Ovary (tissue), 7 donors: ENCODE measurements at regions not wholly inside any gene's neighbourhood (a gene's known extent, or its start where the extent isn't known, plus 50 kb on each side); places are given as distances from the start of the nearest gene placed in this dataset.
"Not testable (repeated sequence)": the region's sequence is repeated elsewhere in the genome, so short reads cannot be mapped to it uniquely, and the experiment has no call there.

ENCODE experiments used
- DNase-seq, 5 donors: peaks; one replicate each; pipeline ENCODE4 v3.0.0-alpha.2; 2019 to 2020
- H3K27ac ChIP-seq, 2 donors: fragments of 200-600 bp; one replicate each; pipeline versions ENCODE4 v1.5.1 to v1.8.0; 2019 to 2022
- H3K27me3 ChIP-seq: fragments of 200-600 bp; one replicate; pipeline ENCODE4 v1.8.0; 2022
- H3K36me3 ChIP-seq: fragments of 200-600 bp; sonication (generic); one replicate; pipeline ENCODE4 v1.5.1; 2019
- H3K4me1 ChIP-seq: one replicate; pipeline ENCODE4 v1.8.1; 2013; ENCODE audit warnings: mild to moderate bottlenecking, moderate library complexity; ENCODE audit not compliant: insufficient read depth
- H3K4me3 ChIP-seq: fragments of 200-600 bp; sonication (generic); one replicate; pipeline ENCODE4 v1.5.1; 2017
- H3K9me3 ChIP-seq, 2 donors: fragments of 200-600 bp in 1 of 2; sonication (generic) in 1 of 2; one replicate each; pipeline versions ENCODE4 v1.5.1 to v1.8.1; 2013 to 2019; ENCODE audit warnings: mild to moderate bottlenecking in 1 of 2, moderate library complexity in 1 of 2
- CTCF ChIP-seq, 3 donors: fragments of 450-650 bp in 2 of 3; fragments of 200-600 bp in 1 of 3; IDR thresholded peaks; one replicate each; pipeline versions ENCODE4 v1.5.1 to v1.8.0; 2016 to 2022; ENCODE audit warnings: antibody characterized with exemption in 3 of 3, mild to moderate bottlenecking in 1 of 3
- EP300 ChIP-seq: sonication (generic); formaldehyde crosslinking; IDR thresholded peaks from one replicate; pipeline ENCODE4 v1.6.1; 2017; ENCODE audit warnings: antibody characterized with exemption
- POLR2A ChIP-seq: fragments of 450-650 bp; IDR thresholded peaks from one replicate; pipeline ENCODE4 v1.6.1; 2017; ENCODE audit warnings: antibody characterized with exemption, mild to moderate bottlenecking, moderate library complexity
- WGBS, 3 donors: extraction: QIAGEN DNeasy Blood & Tissue Kit in 1 of 3; methylation state at CpG; one replicate each; pipeline versions ENCODE4 v1.1.5 to v1.1.7; 2013 to 2017; 5-methylcytosine and 5-hydroxymethylcytosine counted together
- intact Hi-C, 4 donors: fragments of 100-400 bp; cut with DNase I; formaldehyde crosslinking; loops; one replicate each; pipeline versions ENCODE4 v1.11.0 to v1.15.1; 2022 to 2023
- donor health status: DM: no; HTN: no; CAD: no; lungs with moderate emphysema.
- donor health status: DM: no; HTN: no; CAD: no.
- donor health status: Bipolar disorder and iron deficiency.
- donor health status: DM: no; HTN: no; CAD: no.
- donor health status: DM: yes; HTN: yes; CAD: no.

GRCh38 chr20:40954521-40955165 is 74.0 kb upstream of the TOP1 start:
- no peaks in the 10 kb centered on the region for H3K36me3 ChIP-seq
- no peaks in the 10 kb centered on the region for H3K4me1 ChIP-seq
- 92 to 95% (median 93%) methylated on average over 10 of the region's 10 CpGs for WGBS, 3 donors
- no peak overlapping the region for H3K27ac ChIP-seq
- H3K9me3 ChIP-seq: no peaks in the 10 kb centered on the region
- H3K4me3 ChIP-seq: no peak overlapping the region
- H3K27me3 ChIP-seq: no peaks in the 10 kb centered on the region
- no peak for DNase-seq
- intact Hi-C loops: loop anchor here in 1 of 4 donors (5.0 kb wide), 1 partner anchor 272 kb away; no protein-coding TSS in a partner anchor
- TF ChIP-seq EP300: no peak
- no peak for TF ChIP-seq POLR2A
- TF ChIP-seq CTCF (IDR thresholded peaks at IDR 0.05): no peak

- no peak for DNase-seq
- H3K4me1 ChIP-seq: no peaks in the 10 kb centered on the region
- H3K27ac ChIP-seq: no peak overlapping the region
- TF ChIP-seq CTCF (IDR thresholded peaks at IDR 0.05): no peak
- H3K4me3 ChIP-seq: no peak overlapping the region
- no peaks in the 10 kb centered on the region for H3K36me3 ChIP-seq
- no peaks in the 10 kb centered on the region for H3K9me3 ChIP-seq
- intact Hi-C loops: no loop called here
- H3K27me3 ChIP-seq: no peaks in the 10 kb centered on the region
- WGBS, 3 donors: 72 to 81% (median 80%) methylated on average over 2 of the region's 2 CpGs
Measured at GRCh38 chr20:40955326-40955725, 73.3 kb upstream of the TOP1 start.

- DNase-seq, H3K27me3 ChIP-seq, intact Hi-C loops, H3K4me1 ChIP-seq, H3K27ac ChIP-seq, H3K4me3 ChIP-seq, H3K36me3 ChIP-seq, H3K9me3 ChIP-seq: not testable (repeated sequence)
- WGBS, 3 donors: 87 to 91% (median 89%) methylated on average over 8 of the region's 8 CpGs
Measured at GRCh38 chr20:40955826-40956225, 72.8 kb upstream of the TOP1 start.

- Histone ChIP-seq H3K9me3 (no peaks in the 10 kb centered on the region), H3K4me1 (no peaks in the 10 kb centered on the region), H3K27me3 (no peaks in the 10 kb centered on the region), H3K4me3 (no peak overlapping the region), H3K36me3 (no peaks in the 10 kb centered on the region), H3K27ac (no peak overlapping the region)
- intact Hi-C loops: no loop called here
- TF ChIP-seq EP300 (no peak), CTCF (IDR thresholded peaks at IDR 0.05) (no peak), POLR2A (no peak)
- no peak for DNase-seq
- WGBS, 3 donors: 62 to 64% (median 63%) methylated on average over 15 of the region's 15 CpGs
Measured at GRCh38 chr20:40956542-40957264, 71.9 kb upstream of the TOP1 start.

- H3K36me3 ChIP-seq: no peaks in the 10 kb centered on the region
- H3K9me3 ChIP-seq: no peaks in the 10 kb centered on the region
- 86 to 91% (median 86%) methylated on average over 6 of the region's 6 CpGs for WGBS, 3 donors
- H3K4me1 ChIP-seq: no peaks in the 10 kb centered on the region
- no peak overlapping the region for H3K27ac ChIP-seq
- no peak for DNase-seq
- H3K4me3 ChIP-seq: no peak overlapping the region
- intact Hi-C loops: no loop called here
- H3K27me3 ChIP-seq: no peaks in the 10 kb centered on the region
- TF ChIP-seq POLR2A (no peak), EP300 (no peak), CTCF (IDR thresholded peaks at IDR 0.05) (no peak)
Measured at GRCh38 chr20:40957265-40957760, 71.3 kb upstream of the TOP1 start.
